ENCODE measurements at regions not wholly inside any gene's neighbourhood (a gene's known extent, or its start where the extent isn't known, plus 50 kb on each side); places are given as distances from the start of the nearest gene placed in this dataset.
"Not testable (repeated sequence)": the region's sequence is repeated elsewhere in the genome, so short reads cannot be mapped to it uniquely, and the experiment has no call there.

- no peak for DNase-seq (ENCODE audit: low read depth)
These were observed 226.9 kb downstream of the DLL1 start for GRCh38 chr6:170063851-170064602.

DNA sequence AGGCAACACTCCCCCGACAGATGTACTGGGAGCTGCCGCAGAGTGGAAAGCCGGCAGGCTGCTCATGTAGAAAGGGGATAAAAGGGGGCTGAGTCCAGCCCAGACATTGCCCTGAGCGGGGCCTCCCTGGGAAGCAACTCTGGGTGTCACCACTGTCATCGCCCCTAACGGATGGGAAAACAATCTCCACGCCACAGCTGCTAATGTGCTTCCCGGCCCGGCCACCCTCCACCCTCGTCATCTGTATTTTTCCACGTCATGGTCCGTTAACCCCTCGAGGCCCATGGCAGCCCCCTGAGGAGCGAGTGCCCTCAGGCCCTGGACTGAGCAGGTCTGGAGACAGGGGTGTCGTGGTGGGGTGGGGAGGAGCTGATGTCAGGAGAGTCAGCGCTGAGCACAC, 227.4 kb downstream of the DLL1 start:
- no peak for DNase-seq (ENCODE audit: low read depth)

DNA sequence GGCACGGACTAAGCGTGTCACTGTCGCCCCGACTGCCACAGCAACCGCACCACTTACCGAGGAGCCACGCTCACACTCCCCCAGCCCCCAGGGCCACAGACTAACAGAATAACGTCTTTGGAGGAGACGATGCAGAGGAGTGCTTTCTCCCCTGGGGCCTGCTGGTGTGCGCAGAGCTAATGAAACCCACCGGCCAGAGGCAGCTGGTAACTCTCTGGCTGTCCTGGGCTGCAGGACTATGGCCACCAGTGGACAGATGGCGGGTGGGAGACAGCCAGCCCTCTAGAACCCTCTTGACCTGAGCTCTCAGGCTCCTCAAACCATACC, 228.0 kb downstream of the DLL1 start:
- no peak for DNase-seq (ENCODE audit: low read depth)

- no peak for DNase-seq (ENCODE audit: low read depth)
These were observed 228.5 kb downstream of the DLL1 start for GRCh38 chr6:170062209-170062914.

DNA sequence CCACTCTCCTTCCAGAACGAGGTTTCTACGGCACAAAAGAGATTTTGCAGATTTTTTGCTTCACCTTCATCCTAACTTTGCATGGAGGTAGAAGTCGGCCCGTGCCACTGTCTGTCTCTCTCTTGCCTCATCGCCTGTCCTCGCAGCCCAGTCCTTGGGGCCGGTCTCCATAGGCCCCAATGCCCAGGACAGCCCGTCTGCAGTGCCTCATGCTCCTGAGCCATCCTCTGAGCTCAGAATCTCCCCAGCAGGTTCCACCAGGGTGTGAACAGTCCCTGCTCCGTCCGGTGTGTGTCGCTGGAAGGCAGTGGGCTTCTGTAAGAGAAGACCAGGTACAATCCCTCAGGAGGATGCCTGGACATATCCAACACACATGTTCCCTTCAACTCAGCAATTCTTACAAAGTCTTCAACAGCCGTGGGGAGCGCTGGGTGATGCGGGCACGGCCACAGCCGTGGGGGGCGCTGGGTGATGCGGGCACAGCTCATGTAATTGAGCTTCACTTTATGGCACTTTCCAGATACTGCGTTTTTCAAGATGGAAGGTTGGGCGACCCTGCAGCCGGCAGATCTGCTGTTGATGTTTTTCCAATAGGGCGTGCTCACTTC, 231.9 kb downstream of the DLL1 start:
- DNase-seq (ENCODE audit: low read depth) = no peak

- no peak for DNase-seq (ENCODE audit: low read depth)
These were observed 232.7 kb downstream of the DLL1 start for GRCh38 chr6:170057961-170058877.

GRCh38 chr6:170057034-170057734, 233.7 kb downstream of the DLL1 start:
- DNase-seq (ENCODE audit: low read depth) = no peak

GRCh38 chr6:170056278-170056711, 234.6 kb downstream of the DLL1 start:
- DNase-seq (ENCODE audit: low read depth) = no peak

GRCh38 chr6:170055797-170056196, 235.1 kb downstream of the DLL1 start:
- not testable (repeated sequence) for DNase-seq (ENCODE audit: low read depth)

DNA sequence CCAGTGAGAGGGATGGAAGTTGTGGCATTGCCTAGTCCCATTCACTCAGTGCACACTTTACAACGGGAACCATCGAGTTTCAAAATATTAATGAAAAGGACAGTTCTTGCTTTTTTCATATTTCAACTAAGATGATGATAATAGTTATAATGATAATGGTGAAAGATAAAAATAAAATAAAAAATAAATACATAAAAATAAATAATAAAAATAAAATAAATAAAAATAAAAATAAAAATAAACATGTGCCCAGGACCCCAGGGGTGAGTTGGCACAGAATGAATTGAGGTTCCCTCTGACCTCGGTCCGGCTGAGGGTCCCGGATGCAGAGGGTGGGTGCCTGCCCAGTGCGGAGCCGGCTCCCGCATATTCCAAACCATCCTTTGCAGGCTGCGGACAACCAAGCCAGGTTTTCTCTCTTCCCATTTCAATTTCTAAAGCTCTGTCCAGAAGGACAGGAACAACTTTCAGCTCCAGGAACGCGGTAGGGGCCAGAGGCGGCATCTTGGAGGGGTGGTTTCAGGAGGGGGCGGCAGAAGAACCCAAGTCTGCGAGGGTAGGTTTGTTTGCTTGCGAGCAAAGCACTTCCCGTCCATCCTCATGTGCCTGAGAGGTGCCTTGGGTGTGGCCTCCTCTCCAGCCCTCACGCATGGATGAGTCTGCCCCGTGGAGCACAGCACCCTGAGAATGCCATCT, 236.8 kb downstream of the DLL1 start:
- no peak for DNase-seq (ENCODE audit: low read depth)

DNA sequence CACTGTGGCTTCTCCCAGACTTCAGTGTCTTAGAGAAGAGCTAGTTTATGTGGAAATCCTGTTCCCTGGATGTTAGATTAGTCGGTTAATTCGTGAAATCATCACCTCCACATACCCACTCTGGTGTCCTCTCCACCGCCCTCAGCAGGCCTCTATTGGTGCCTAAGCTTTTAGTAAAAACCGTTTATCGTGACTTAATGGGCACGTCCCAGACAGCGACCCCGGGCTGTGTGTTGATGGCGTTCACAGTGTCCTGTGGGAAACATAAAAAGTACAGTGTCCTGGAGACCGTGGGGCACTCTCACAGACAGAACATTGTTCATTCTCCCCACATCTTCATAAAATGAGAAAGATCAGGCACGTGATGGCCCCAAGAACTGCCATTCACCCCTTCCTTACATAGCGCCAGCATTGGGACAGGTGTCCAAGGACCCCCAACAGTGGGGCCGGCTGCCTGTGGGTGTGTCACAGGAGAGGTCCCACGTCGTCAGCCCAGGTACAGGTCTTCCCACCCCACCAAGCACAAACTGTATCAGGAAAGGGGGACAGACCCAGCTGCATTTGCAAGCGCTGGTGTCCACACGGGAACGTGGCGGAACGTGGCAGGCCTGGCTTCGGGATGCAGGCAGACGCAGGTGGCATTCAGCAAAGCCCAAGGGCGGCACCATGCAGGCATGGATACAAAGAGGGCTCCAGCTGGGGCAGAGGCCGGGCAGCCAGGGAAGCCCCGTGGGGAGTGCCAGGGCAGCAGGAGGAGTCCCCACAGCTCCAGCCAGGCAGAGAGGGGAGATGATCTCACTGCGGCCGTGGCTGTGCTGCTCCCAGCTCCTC, 237.7 kb downstream of the DLL1 start:
- no peak for DNase-seq (ENCODE audit: low read depth)

- no peak for DNase-seq (ENCODE audit: low read depth)
These were observed 239.4 kb downstream of the DLL1 start for GRCh38 chr6:170051229-170052172.

GRCh38 chr6:170050591-170051041, 240.3 kb downstream of the DLL1 start:
- no peak for DNase-seq (ENCODE audit: low read depth)

DNA sequence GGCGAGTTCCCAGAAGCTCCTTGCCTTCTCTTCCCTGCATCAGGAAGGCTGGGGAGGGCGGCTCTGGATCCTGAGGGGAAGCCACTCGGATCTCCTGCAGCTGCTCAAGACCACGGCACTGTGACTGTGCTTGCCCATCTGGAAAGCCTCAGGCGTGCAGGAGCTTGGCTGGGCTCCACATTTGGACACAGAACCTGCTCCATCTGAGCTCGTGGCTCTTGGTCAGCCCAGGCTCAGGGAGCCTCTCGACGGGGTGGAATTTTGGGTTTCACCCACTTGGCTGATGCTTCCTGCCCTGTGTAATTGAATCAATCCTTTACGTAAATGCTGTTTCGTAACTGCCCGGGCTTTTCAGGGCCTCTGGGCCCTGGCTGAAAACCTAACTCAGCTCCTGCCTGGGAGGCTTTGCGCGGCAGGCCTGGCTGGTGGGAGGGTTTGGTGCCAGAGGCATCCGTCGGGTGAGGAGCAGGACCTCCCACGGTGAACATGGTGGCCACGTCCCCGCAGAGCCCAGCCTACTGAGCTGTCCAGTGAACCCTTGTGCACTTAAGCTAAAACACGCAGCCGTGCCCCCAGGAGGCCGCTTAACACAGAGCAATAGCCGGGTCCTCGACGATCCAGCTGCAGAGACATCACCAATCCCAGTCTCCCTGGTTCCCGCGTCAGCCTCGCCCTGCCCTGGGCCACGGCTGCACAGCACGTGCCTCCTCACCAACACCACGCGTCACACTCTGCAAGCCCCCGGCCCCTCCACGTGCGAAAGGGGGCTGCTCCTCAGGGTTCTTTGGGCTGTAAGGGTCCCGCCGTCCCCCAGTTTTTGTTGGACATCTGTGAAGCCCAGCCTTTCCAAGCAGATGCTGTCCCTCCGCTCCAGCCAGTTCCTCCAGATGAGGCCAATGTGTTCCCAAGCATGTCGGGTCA, 241.0 kb downstream of the DLL1 start:
- peak; percentile 22 for DNase-seq (ENCODE audit: low read depth)

GRCh38 chr6:170048615-170049256, 242.1 kb downstream of the DLL1 start:
- DNase-seq (ENCODE audit: low read depth) = peak; percentile 21

- no peak for DNase-seq (ENCODE audit: low read depth)
These were observed 243.1 kb downstream of the DLL1 start for GRCh38 chr6:170047823-170048222.

Measured in M059J (cell line).